HG02588 (cell line): ENCODE measurements at regions not wholly inside any gene's neighbourhood (a gene's known extent, or its start where the extent isn't known, plus 50 kb on each side); places are given as distances from the start of the nearest gene placed in this dataset.

Experiments used
- ATAC-seq: cut with Tn5 transposase; IDR thresholded peaks from one replicate; pipeline ENCODE4 v1.9.1; 2021; ENCODE audit warnings: mild to moderate bottlenecking, moderate library complexity; ENCODE audit not compliant: unreplicated experiment

DNA sequence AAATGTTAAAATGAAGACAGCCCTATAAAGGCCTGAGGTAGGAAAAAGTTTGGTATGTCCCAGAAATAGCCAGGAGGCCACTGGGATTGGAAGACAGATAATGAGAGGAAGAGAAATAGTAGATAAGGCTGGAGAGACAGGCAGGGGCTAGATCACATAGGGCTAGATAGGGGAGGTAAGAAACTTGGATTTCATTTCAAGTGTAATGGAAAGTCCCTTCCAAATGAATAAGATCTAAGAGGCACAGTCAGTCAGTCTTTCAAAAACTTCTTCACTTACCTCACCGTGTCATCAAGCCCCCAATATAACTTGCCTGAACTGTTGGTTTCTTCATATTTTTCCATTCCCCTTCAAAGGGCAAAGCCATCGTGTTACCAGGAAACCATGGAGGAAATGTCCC lies 121.8 kb downstream of the SPCS3 start:
- no peak for ATAC-seq

DNA sequence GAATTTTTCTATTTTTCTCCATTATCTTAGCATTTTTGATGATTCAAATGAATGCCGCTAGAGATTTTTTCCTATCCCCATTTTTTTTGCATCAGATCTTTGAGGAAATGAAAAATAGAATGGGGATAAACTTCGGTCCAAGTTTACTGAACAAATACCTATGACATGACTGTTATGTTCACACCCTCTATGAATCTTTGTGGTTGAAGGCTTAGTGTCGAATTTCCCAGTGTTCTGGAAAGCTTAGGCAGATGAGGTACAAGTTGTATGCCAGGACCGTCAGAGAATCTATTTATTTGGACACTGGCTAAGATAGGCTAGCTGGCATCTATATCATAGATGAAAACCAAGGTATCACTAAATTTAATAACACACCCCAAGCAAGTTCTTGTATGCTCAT lies 123.4 kb downstream of the SPCS3 start:
- ATAC-seq = no peak

DNA sequence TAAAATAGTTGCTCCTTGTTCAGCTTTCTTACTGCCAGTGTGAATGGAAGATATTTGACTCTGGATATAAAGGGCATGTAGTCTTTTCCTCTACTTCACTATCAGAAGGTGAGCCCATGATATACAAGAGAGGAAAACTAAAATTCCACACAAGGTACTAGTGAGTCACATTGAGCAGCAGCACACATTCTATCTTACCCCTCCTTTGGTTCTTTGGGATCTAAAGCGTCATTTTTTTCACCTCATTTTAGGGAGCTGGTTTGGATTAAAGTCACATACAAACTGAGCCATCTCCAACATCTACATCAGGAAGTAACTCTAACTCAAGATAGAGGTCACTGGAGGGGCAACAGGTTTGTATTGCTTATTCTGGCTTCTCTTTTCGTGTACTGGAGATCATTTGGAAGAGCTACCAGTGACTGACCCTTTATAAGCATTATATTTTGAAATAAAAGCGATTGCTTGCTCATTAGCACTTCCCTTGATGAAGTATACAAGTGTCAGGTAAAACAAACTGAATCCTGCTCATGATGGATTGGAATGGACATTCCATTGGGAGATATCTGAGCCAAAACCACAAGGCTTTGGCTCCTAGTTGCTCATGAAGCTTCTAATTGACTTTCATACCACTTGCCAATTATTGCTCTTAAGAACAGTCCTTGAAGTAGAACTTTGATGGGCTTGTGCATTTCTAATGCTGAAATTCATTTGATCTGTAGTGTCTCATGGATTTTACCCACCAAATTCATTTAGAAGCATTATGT lies 124.1 kb downstream of the SPCS3 start:
- no peak for ATAC-seq

DNA sequence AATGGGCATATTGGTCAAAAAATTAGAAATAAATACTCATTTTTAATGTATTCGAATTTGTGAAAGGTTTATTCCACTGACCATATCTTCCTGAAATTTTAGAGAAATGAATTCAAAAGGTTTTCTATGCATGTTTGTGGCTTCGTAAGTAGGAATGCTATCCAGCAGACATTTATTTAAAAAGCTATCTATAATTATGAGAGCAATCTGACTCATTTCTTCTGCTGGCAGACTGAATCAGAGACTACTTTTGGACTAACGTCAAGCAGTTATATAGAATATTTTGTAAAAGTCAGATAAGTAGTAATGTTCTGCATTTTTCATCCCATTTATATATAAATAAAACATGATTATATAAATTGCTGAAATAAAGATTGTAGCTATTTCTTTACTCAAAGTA lies 125.0 kb downstream of the SPCS3 start:
- ATAC-seq = no peak

DNA sequence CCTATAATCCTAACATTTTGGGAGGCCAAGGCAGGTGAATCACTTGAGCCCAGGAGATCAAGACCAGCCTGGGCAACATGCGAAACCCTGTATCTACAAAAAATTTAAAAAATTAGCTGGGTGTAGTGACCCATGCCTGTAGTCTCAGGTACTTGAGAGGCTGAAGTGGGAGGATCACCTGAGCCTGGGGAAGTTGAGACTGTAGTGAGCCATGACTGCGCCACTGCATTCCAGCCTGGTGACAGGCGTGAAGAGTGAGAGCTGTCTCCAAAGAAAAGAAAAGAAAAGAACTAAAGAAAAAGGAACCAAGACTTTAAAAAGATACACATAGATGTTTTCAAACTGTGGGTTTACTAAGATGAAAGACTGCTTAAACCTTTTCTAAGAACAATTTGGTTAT lies 129.0 kb downstream of the SPCS3 start:
- ATAC-seq = no peak

DNA sequence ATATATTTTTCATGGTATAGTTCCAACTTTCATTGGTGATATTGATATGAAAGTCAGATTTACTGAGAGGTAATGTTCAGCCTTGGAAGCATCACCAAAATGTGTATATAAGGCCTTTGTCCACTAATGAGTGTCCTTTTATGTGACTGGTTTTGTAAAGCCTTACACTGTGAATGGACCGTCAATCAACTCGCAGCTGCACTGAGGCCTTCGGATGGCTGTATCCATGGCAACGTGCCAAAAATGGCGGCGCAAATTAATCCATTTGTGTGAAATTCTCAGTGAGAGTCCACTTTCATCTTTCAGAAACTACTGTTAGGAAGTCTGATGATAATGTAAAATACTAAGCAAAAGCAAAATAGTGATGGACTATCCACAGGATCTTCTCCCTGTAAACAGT lies 131.7 kb downstream of the SPCS3 start:
- ATAC-seq = no peak

DNA sequence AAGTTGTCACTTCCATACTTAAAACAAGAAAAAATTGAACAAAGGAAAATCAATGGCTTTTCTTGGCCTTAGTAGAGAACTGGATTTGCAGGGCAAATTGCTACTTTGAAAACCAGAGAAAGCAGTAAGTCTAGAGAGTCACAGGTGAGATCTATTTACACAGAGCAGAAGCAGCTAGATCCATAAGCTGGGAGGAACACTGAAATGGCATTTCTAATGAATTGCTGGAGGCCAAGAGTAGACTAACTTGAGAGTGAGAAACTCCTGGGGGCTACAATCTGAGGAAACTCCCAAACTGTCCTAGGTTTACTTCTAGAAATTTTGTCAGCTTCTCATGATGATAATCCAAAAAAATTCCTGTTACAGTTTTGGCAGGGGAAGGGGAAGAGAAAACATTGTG lies 133.3 kb downstream of the SPCS3 start:
- ATAC-seq = no peak

DNA sequence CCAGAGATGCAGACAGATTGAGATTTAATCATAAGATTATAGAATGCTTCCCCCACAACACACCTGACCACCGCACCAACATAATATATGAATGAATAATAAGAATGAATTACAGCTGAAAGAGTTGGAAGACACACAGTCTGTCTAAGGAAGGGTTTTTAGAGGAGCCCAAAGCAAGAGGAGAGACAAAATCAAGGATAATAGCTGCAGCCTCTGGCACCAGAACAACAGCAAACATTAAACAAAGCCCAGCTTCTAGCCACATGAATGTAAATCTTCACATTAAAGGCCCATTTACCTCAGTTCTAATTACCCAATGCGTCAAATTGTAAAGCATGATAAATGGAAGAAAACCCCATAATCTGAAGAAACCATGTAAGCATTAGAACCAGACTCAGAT lies 133.9 kb downstream of the SPCS3 start:
- no peak for ATAC-seq

DNA sequence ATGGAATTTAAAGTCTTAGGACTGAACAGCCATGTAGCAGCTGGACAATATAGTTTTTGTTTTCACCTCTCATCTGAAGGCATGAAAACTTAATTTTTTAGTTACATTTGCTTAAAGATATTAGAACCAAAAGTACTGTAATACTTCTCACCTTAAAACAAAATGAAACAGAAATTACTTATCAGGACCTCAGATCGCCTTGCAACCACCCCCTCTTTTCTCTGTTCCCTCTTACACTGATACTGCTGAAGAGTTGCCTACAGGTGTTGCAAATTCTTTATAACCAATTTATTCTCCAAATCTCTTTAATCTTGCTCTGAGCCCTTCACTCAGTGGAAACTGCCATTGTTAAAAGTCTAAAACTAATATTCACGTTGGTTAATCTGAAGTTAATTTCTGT lies 145.0 kb downstream of the SPCS3 start:
- peak; percentile 99 for ATAC-seq

DNA sequence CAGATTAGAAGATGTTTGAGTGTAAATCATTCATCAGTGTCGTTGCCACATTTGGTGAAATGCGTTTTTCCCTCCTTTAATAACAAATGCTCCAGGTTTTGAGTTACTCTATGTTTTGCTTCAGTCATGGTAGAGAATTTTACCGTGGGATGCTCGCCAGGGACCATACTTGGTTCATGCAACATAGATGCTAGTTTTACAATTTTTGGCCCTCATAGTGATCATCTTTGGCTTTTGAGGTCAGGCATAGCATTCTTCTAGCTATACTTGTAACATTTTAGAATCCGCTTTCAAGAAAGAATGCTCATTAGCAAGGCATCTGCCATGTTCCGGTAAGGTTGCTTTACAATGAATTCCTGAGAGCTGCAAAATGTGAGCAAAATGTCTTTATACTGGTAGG lies 147.2 kb downstream of the SPCS3 start:
- no peak for ATAC-seq

DNA sequence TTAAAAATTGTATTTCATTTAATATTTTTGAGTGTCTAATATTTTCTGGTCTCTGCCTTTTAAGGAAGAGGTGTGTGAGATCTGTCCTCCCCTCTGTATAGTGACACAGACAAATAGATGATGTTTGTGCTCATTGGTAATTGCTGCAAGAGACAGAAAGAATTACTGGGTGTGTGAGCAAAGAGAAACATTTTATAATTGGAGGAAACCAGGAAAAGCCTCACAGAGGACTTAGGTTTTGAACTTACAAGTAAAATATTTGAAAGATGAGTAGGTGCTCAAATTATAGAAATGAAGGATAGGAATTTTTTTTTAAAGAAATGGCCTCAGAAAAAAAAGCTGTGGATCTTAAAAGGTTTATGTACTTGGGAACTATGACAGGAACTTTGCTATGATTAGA lies 149.8 kb downstream of the SPCS3 start:
- no peak for ATAC-seq

DNA sequence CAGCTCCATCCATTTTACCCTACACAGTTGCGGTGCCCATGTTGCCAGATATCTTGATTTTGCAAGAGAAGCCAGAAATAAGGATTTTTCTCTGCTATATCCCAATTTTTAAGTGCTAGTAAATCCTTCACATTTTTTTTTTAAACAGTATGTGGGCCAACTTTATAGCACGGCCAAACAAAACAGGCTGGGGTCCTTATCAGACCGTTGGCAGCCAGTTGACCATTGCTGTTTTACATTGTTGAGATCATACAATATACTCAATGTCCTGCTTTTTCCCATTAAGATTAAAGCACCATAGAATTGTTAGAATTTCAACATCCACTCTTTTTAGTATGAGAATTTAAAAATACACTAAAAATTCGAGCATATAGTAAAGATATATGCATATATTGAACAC lies 150.9 kb downstream of the SPCS3 start:
- no peak for ATAC-seq

DNA sequence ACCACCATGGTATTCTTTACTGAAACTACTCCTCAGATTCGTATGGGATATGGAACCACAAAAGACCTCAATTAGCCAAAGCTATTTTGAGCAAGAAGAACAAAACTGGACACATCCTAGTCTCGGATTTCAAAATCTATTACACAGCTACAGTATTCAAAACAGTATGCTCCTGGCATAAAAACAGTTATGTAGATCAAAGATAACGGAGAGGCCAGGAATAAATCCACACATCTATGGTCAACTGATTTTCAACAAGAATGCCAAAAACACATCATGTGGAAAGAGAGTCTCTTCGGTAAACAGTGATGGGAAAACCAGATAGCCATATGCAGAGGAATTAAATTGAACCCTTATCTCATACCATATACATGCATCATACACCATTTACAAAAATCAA lies 155.3 kb downstream of the SPCS3 start:
- ATAC-seq = no peak

DNA sequence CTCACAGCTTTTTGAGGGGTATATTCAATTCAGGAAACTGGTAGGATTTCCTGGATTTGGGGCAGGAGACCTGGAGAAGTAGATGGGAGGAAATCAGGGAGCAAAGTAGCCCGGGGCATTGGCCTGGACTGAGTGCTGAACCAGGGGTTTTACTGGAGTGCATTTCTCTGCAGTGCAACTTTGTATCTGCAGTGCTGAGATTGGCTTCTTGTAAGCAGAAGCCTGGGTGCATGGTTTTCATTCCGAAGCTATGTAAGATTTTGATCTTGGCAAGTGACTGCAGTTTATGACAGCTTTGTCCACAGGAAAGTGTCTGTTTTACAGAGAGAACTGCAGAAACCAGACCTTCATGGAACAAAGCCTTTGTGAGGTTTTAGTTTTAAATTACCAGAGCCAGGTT lies 158.3 kb downstream of the SPCS3 start:
- no peak for ATAC-seq

DNA sequence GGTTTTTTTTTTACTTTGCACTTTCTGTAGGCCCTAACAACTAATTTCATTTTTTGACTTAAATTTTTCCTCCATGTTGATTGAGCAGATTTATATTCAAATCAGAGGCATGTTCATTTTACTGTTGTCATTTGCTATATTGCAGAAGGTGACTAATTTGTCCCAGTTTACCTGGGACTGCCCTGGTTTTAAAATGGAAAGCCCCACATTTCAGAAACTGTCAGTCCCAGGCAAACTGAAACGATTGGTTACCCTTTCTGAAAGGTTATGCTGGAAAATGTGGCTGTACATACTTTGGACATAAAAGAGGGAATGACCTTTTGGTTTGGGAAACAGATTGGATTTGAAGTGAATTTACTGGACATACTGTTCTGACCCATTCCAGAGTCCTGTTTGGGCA lies 160.0 kb downstream of the SPCS3 start:
- peak; percentile 59 for ATAC-seq

DNA sequence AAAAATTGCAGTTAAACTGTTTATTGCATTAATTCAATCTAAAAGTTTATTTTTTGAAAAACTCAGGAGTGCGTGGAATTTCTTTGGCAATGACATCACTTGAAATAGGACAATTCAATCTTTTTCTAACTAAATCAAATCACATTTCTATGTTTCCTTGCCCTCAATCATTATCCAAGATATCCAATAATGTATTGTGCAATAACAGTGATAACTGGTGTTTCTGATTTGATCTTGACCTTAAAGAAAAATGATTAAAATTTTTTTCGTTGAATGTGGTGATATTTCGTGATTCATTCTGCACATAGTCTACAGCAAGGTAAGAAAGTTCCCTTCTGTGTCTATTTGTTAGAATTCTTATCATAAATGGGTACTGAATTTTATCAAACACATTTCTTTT lies 163.2 kb downstream of the SPCS3 start:
- ATAC-seq = no peak

DNA sequence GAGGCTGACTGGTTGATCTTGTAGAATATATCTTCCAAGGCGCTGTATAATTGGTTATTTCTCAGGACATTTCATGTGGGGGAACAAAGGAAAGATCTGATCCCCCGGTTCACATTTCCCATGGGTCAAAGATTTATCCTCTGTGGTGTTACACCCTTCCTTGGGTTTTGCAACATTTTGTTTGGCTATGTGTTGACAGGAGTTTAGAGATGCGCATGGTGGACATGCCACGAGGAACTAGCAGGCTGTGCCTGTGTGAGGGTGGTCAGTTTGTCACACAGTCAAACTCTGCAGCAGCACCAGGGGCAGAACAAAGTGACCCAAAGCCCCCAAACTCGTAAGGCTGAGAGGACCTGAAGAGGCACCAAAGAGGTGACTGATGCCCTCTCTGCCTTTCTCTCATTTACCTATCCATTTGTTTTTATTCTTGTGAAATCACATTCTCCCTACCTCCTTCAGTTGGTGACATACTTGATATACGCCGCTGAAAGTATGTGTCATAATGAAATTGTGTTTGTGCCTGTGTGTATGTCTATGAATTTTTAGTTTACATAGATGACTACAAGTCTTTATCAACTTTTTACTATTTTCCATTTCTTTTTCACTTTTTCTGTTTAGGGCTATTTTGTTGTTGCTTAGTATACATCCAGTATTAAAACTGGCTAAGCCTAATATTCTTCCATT lies 164.7 kb downstream of the SPCS3 start:
- no peak for ATAC-seq

DNA sequence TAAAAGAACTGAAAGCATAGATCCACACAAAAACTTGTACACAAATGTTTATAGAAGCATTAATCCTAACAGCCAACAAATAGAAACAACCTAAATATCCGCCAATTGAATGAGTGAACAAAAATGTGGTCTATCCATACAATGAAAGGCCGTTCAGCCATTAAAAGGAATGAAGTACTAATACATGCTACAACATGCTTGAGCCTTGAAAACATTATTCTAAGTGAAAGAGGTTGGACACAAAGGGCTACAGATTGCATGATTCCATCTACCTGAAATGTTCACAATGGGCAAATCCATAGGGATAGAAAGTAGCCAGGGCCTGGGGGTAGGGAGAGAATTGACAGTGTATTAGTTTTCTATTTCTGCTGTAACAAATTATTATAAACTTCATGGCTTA lies 169.2 kb downstream of the SPCS3 start:
- ATAC-seq = no peak

DNA sequence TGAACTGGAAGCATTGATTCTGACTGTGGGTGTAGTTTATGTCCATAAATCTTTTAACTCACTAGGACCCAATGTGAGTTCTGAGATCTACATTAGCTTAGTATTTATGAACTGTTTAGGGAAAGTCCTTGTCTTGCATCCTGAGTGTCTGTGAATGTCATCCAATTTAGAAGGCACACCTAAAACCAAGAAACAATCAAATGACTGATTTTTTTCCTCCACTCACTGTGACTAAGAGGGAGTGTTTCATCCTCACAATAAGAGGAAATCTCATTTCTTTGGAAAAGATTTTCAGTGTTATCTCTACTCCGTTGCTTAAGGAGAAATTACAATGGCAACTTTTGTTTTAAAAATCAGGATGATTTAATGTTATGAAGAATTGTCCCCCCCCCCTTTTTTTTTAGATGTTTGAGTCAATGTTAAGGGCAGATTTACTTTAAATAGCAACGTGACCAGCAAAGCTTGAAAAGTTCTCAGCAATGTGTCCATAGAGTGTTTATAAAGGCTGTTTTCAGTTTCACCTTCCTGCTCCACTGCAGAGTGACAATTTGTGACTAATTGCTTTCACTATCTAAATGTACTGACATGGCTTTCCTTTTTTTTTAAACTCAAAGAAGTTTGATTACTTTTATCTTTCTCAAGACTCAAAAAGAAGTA lies 173.0 kb downstream of the SPCS3 start:
- ATAC-seq = peak; percentile 100

DNA sequence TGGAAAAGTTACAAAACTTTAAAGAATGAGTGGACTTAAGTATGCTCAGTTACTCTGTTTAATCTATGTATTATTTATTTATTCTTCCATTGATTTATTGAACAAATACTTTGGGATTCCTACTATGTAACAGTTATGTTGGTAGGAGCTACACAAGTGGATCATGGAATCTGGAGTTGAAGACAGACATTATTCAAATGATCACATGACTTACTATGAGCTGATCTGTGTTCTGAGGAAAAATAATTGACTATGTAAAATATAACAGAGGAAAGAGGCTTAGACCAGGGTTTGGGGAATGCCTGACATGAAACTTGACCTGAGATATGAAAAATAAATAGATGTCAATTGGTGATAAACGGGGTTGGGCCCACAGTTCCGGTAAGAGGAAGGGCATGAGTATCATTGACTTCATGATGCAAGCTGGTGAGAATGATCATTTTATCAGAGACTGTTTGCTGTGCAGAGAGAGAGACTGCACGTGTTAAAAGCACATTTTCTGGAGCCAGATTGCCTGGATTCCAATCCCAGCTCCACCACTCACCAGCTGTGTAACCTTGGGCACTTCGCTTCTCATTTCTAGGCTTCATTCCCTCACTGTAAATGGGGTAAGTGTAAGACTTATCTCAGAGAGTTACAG lies 179.0 kb downstream of the SPCS3 start:
- ATAC-seq = no peak

DNA sequence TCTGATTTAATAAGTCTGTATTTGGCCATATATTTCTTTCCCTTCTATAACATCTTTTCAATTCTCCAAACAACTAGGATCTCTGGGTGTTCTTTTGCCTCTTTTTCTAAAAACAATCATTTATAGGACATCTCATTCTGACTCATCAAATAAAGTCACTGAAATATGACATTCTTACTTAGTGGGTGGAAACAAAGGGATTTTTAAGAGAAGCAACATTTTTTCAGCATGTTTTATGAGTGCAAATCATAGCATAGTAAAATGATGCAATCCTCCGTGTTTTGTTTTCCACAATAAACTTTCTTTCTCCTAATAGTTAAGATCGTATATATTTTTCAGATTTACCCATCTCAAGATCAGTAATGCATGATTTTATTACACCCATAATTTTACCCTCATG lies 179.8 kb downstream of the SPCS3 start:
- ATAC-seq = no peak

DNA sequence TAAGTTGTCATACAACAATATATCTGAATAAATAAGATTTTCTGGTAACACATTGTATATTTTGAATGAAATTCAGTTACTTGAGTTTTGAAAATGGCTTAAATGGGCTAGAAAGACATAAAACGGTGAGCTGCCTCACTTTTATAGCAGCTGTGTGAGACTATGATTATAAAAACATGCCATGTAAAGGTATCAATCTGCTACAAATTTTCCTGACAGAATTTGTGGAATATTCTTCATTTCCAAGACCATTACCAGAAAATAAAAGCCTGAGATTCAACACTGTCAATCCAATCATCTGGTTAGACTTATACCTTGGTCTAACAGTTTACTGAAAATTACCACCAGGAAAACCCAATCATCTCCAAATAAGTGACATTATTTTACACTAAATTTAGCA lies 181.1 kb downstream of the SPCS3 start:
- no peak for ATAC-seq
